HepG2 (cell line): ENCODE measurements at regions not wholly inside any gene's neighbourhood (a gene's known extent, or its start where the extent isn't known, plus 50 kb on each side); places are given as distances from the start of the nearest gene placed in this dataset.

Source experiments
- ATAC-seq: fragments of 200-7000 bp; cut with Tn5 transposase; 3 replicates; pipeline ENCODE4 v1.9.1; 2020; ENCODE audit warnings: mild to moderate bottlenecking, moderate library complexity
- BruUV-seq: library from RNA; stranded (reverse); fragments of 400-500 nt; replicated peaks from 2 replicates; lab custom pipeline; 2021; lab: Mats Ljungman, UMichigan
- CTCF ChIA-PET: fragments of 300-600 bp; formaldehyde crosslinking; extraction: SDS; loops from one replicate; lab custom pipeline; 2021; ENCODE audit warnings: low total read pairs, inconsistent platforms, low intra/inter-chr PET ratio; lab: Yijun Ruan, JAX
- POLR2A ChIA-PET: fragments of 350-600 bp; sonication (Branson Sonifier 250); formaldehyde crosslinking; loops from one replicate; lab custom pipeline; 2020; ENCODE audit warnings: antibody characterized with exemption, inconsistent platforms; lab: Yijun Ruan, JAX
- DNase-seq: peaks from one replicate; pipeline ENCODE4 v3.0.0-alpha.2; 2015; ENCODE audit warnings: low spot score
- FAIRE-seq: peaks from 3 replicates; lab custom pipeline; 2011; peaks lifted over from hg19 to GRCh38; lab: Jason Lieb, UNC
- H2AFZ ChIP-seq: one replicate; pipeline ENCODE4 v1.6.1; 2011; ENCODE audit warnings: low read length, inconsistent platforms
- H3K27ac ChIP-seq: fragments of 300-600 bp; 3 replicates; pipeline ENCODE4 v1.8.0; 2011; ENCODE audit warnings: mixed run types, mild to moderate bottlenecking, mixed read lengths, low read length, inconsistent platforms; ENCODE audit not compliant: insufficient read depth; ENCODE audit errors: extremely low read length
- H3K27me3 ChIP-seq, 2 experiments: fragments of 200-600 bp in 1 of 2; 2 replicates in 1 of 2; 3 replicates in 1 of 2; pipeline versions ENCODE4 v1.6.0 to v1.8.0; 2011; ENCODE audit warnings: low read length in 2 of 2, mild to moderate bottlenecking in 2 of 2, moderate library complexity in 2 of 2, inconsistent platforms in 1 of 2; ENCODE audit not compliant: insufficient read depth in 2 of 2, control insufficient read depth in 1 of 2
- H3K36me3 ChIP-seq, 2 experiments: fragments of 200-600 bp in 1 of 2; replicated peaks in 1 of 2; 2 replicates in 1 of 2; 3 replicates in 1 of 2; pipeline versions ENCODE4 v1.5.1 to v1.8.0; 2011; ENCODE audit warnings: low read length in 2 of 2, inconsistent platforms in 1 of 2; ENCODE audit not compliant: insufficient read depth in 2 of 2, control insufficient read depth in 1 of 2
- H3K4me1 ChIP-seq: 2 replicates; pipeline ENCODE4 v1.5.1; 2012; ENCODE audit warnings: low read length, inconsistent platforms; ENCODE audit not compliant: insufficient read depth
- H3K4me2 ChIP-seq: 2 replicates; pipeline ENCODE4 v1.6.0; 2011; ENCODE audit warnings: low read depth, low read length, inconsistent platforms
- H3K4me3 ChIP-seq, 3 experiments: fragments of 200-600 bp in 1 of 3; sonication (generic), shearing (Covaris generic) in 1 of 3; replicated peaks in 1 of 3; 2 replicates each; pipeline ENCODE4 v1.5.1; 2011 to 2016; ENCODE audit warnings: low read length in 3 of 3, inconsistent platforms in 2 of 3, low read depth in 2 of 3, mild to moderate bottlenecking in 2 of 3, control low read depth in 1 of 3, mixed read lengths in 1 of 3; ENCODE audit not compliant: insufficient read depth in 1 of 3
- H3K79me2 ChIP-seq: one replicate; pipeline ENCODE4 v1.6.1; 2011; ENCODE audit warnings: low read length, inconsistent platforms; ENCODE audit not compliant: insufficient read depth
- H3K9ac ChIP-seq: 2 replicates; pipeline ENCODE4 v1.6.0; 2011; ENCODE audit warnings: mild to moderate bottlenecking, low read depth, low read length, inconsistent platforms; ENCODE audit not compliant: insufficient read depth
- H3K9me3 ChIP-seq: 2 replicates; pipeline ENCODE4 v1.5.1; 2012; ENCODE audit warnings: mild to moderate bottlenecking, low read length
- H4K20me1 ChIP-seq: 2 replicates; pipeline ENCODE4 v1.6.0; 2011; ENCODE audit warnings: inconsistent platforms, mild to moderate bottlenecking, low read length, moderate library complexity; ENCODE audit not compliant: insufficient read depth
- CENPX ChIP-seq: sonication (generic); formaldehyde crosslinking; IDR thresholded peaks from 2 replicates; pipeline ENCODE4 v1.9.0; 2021; ENCODE audit warnings: mild to moderate bottlenecking, missing genetic modification reagents, moderate library complexity
- CTCF ChIP-seq: sonication (generic); formaldehyde crosslinking; IDR thresholded peaks from 2 replicates; pipeline ENCODE4 v1.5.0; 2020; ENCODE audit warnings: mild to moderate bottlenecking, missing genetic modification reagents, moderate library complexity
- IRF1 ChIP-seq: sonication (generic); formaldehyde crosslinking; IDR thresholded peaks from 2 replicates; pipeline ENCODE4 v1.4.0; 2020; ENCODE audit warnings: low read depth, mild to moderate bottlenecking, missing genetic modification reagents
- ISL2 ChIP-seq: sonication (generic); formaldehyde crosslinking; IDR thresholded peaks from 2 replicates; pipeline ENCODE4 v1.5.0; 2020; ENCODE audit warnings: missing genetic modification reagents
- NR0B2 ChIP-seq: sonication (generic); formaldehyde crosslinking; IDR thresholded peaks from 2 replicates; pipeline ENCODE4 v1.4.0; 2020; ENCODE audit warnings: mild to moderate bottlenecking, missing genetic modification reagents
- NR3C1 ChIP-seq: sonication (generic); formaldehyde crosslinking; IDR thresholded peaks from 2 replicates; pipeline ENCODE4 v1.4.0; 2020; ENCODE audit warnings: missing genetic modification reagents
- SOX6 ChIP-seq, 2 experiments: fragments of 450-650 bp in 1 of 2; sonication (generic) in 1 of 2; formaldehyde crosslinking in 1 of 2; IDR thresholded peaks; 2 replicates each; pipeline versions ENCODE4 v1.4.0 to v1.6.1; 2017 to 2020; ENCODE audit warnings: antibody characterized with exemption in 1 of 2, mild to moderate bottlenecking in 1 of 2, missing genetic modification reagents in 1 of 2
- SRY ChIP-seq: sonication (generic); formaldehyde crosslinking; IDR thresholded peaks from 2 replicates; pipeline ENCODE4 v1.8.0; 2022; ENCODE audit warnings: mild to moderate bottlenecking, missing genetic modification reagents
- STAG1 ChIP-seq: sonication (generic); formaldehyde crosslinking; IDR thresholded peaks from 2 replicates; pipeline ENCODE4 v1.4.0; 2020; ENCODE audit warnings: missing genetic modification reagents
- TCF12 ChIP-seq, 2 experiments: fragments of 450-650 bp in 1 of 2; sonication (generic) in 1 of 2; formaldehyde crosslinking in 1 of 2; IDR thresholded peaks; 2 replicates each; pipeline versions ENCODE4 v1.6.1 to v1.8.0; 2017 to 2022; ENCODE audit warnings: antibody characterized with exemption in 1 of 2, mild to moderate bottlenecking in 1 of 2, missing genetic modification reagents in 1 of 2, moderate library complexity in 1 of 2
- TP53 ChIP-seq: sonication (generic); formaldehyde crosslinking; conservative IDR thresholded peaks from 2 replicates; pipeline ENCODE4 v1.4.0; 2020; ENCODE audit warnings: missing genetic modification reagents
- WIZ ChIP-seq: sonication (generic); formaldehyde crosslinking; IDR thresholded peaks from 2 replicates; pipeline ENCODE4 v1.5.1; 2020; ENCODE audit warnings: mild to moderate bottlenecking, missing genetic modification reagents
- ZNF557 ChIP-seq: sonication (generic); formaldehyde crosslinking; IDR thresholded peaks from 2 replicates; pipeline ENCODE4 v1.4.0; 2020; ENCODE audit warnings: missing genetic modification reagents
- WGBS: methylation state at CpG from one replicate; pipeline ENCODE4 v1.1.6; 2017; ENCODE audit warnings: low lambda C conversion rate; 5-methylcytosine and 5-hydroxymethylcytosine counted together
- in situ Hi-C: cut with HindIII; loops from 2 replicates; pipeline ENCODE4 v1.10.0; 2017; ENCODE audit warnings: low pct_unique_long_range_greater_than_20kb; ENCODE audit not compliant: extremely low pct_ligation_motif_present
- intact Hi-C: fragments of 100-400 bp; cut with micrococcal nuclease; formaldehyde crosslinking; loops from one replicate; pipeline ENCODE4 v1.10.0; 2022; ENCODE audit not compliant: unreplicated experiment

- TF ChIP-seq IRF1 (CRISPR knock-in tag): no peak
- TF ChIP-seq NR0B2 (CRISPR knock-in tag): no peak
- TF ChIP-seq SOX6 (IDR thresholded peaks at IDR 0.05): no peak
- TF ChIP-seq SOX6 (CRISPR knock-in tag; IDR thresholded peaks at IDR 0.05): peak; percentile 38; the same call in 1 of the 2 replicates
- TF ChIP-seq CENPX: no peak
- TF ChIP-seq ZNF557 (CRISPR knock-in tag): no peak
- no peak for TF ChIP-seq NR3C1
- TF ChIP-seq TCF12 (IDR thresholded peaks at IDR 0.05): no peak
- TF ChIP-seq TCF12 (CRISPR knock-in tag; IDR thresholded peaks at IDR 0.05): no peak
- TF ChIP-seq WIZ (CRISPR knock-in tag): no peak
- no peak for TF ChIP-seq SRY (CRISPR knock-in tag)
- TF ChIP-seq ISL2 (CRISPR knock-in tag): no peak
Measured at GRCh38 chr1:10943991-10944730, 68.3 kb upstream of the TARDBP start (continued).

GRCh38 chr1:10945991-10946509 lies 66.4 kb upstream of the TARDBP start:
- Histone ChIP-seq H3K9me3 (no peaks in the 10 kb centered on the region), H3K27ac (no peak overlapping the region), H3K36me3 (no peaks in the 10 kb centered on the region), H4K20me1 (no peaks in the 10 kb centered on the region), H2AFZ (no peak overlapping the region), H3K9ac (no peak overlapping the region), H3K4me1 (peaks cover 27% of the 10 kb centered on the region), H3K27me3 (peaks cover 11 to 43% of the 10 kb centered on the region in 2 experiments), H3K79me2 (no peaks in the 10 kb centered on the region), H3K4me3 (no peak overlapping the region), H3K4me2 (no peak overlapping the region)
- no peak for FAIRE-seq
- no peak for DNase-seq
- no TSS peak for BruUV-seq
- in situ Hi-C loops (loop anchor here (10.0 kb wide), 1 partner anchor 441 kb away; no protein-coding TSS in a partner anchor), intact Hi-C loops (no loop called here)
- WGBS: 42% methylated on average over 19 of the region's 19 CpGs
- CTCF ChIA-PET: no interaction called here
- TF ChIP-seq STAG1 (peak; percentile 25), CTCF (CRISPR knock-in tag) (peak; percentile 43), TP53 (CRISPR knock-in tag) (no peak)
- ATAC-seq: peak; percentile 17; the same call in 1 of the 3 replicates
- POLR2A ChIA-PET: no interaction called here
